GM12873 (cell line): ENCODE measurements at regions not wholly inside any gene's neighbourhood (a gene's known extent, or its start where the extent isn't known, plus 50 kb on each side); places are given as distances from the start of the nearest gene placed in this dataset.

Experiments
- TF ChIP-seq, protein P1 (sequence below): IDR thresholded peaks from 2 replicates; pipeline ENCODE4 v1.5.1; 2012; ENCODE audit warnings: low read depth, mild to moderate bottlenecking, moderate library complexity, low read length, control low read depth; ENCODE audit not compliant: insufficient read depth; ENCODE audit errors: missing control alignments

DNA sequence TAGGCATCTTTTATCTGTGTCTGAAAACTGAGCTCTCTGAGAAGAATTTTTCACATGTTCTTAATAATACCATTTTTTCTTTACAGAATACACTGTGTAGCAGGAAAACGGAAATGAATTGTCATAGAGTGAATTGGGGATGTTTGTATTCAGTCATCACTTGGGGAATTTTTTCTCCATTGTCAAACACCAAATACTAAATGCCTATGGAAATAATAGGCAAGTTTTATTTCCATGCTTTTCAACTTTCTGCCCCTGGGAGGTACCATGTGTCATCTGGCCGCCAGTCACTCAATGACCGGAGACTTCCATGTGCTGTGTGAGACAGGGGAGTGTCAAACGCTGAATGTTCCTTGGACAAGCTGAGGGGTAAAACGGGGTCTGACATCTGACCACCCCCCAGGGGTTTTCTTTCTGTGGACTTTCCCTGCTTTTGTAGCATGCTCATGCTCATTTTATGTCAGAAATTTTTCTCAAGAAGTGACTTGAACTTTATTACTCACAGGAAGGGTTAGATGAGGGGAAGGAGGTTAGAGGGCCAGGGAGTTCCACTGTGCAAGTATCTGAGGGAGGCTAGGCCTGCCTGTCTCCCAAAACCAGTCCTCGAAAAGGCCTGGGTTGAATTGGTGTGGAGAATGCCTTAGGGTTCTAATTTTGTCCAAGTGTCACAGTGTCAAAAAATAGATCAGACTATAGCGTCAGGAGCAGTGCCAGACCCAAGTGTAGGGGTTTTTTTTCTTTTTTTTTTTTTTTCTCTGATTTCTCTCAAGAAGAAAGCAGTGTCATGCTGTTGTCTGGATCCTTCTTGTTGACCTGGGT is 438.6 kb downstream of the AGTPBP1 start:
- TF ChIP-seq, protein P1, sequence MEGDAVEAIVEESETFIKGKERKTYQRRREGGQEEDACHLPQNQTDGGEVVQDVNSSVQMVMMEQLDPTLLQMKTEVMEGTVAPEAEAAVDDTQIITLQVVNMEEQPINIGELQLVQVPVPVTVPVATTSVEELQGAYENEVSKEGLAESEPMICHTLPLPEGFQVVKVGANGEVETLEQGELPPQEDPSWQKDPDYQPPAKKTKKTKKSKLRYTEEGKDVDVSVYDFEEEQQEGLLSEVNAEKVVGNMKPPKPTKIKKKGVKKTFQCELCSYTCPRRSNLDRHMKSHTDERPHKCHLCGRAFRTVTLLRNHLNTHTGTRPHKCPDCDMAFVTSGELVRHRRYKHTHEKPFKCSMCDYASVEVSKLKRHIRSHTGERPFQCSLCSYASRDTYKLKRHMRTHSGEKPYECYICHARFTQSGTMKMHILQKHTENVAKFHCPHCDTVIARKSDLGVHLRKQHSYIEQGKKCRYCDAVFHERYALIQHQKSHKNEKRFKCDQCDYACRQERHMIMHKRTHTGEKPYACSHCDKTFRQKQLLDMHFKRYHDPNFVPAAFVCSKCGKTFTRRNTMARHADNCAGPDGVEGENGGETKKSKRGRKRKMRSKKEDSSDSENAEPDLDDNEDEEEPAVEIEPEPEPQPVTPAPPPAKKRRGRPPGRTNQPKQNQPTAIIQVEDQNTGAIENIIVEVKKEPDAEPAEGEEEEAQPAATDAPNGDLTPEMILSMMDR: no peak

GRCh38 chr9:85298499-85298898 is 443.3 kb downstream of the AGTPBP1 start:
- TF ChIP-seq, protein P1: no peak

GRCh38 chr9:85292261-85292660 is 449.5 kb downstream of the AGTPBP1 start:
- TF ChIP-seq, protein P1: no peak

GRCh38 chr9:85291266-85291665 is 450.5 kb downstream of the AGTPBP1 start:
- TF ChIP-seq, protein P1: no peak

DNA sequence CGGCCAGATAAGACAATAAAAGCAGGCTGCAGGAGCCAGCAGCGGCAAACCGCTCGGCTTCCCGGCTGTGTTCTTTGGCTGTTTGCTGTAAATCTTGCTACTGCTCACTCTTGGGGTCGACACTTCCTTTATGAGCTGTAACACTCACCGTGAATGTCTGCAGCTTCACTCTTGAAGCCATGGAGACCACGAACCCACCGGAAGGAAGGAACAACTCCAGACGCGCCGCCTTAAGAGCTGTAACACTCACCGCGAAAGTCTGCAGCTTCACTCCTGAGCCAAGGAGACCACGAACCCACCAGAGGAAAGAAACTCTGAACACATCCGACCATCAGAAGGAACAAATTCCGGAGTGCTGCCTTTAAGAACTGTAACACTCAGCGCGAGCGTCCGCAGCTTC is 451.7 kb downstream of the AGTPBP1 start:
- TF ChIP-seq, protein P1: no peak

GRCh38 chr9:85289142-85289541 is 452.6 kb downstream of the AGTPBP1 start:
- TF ChIP-seq, protein P1: no peak

GRCh38 chr9:85283421-85283820 is 458.3 kb downstream of the AGTPBP1 start:
- TF ChIP-seq, protein P1: no peak
